Bronchial epithelial cell (primary cell): ENCODE measurements at regions not wholly inside any gene's neighbourhood (a gene's known extent, or its start where the extent isn't known, plus 50 kb on each side); places are given as distances from the start of the nearest gene placed in this dataset.
A peak's percentile ranks its signal among the peaks of the same experiment; 100 is the strongest.

ENCODE experiments used
- DNase-seq: peaks from one replicate; pipeline ENCODE4 v3.0.0-alpha.2; 2010; ENCODE audit warnings: low read depth
- FAIRE-seq: peaks from 2 replicates; lab custom pipeline; 2011; peaks lifted over from hg19 to GRCh38; lab: Jason Lieb, UNC
- H3K27me3 ChIP-seq: 2 replicates; pipeline ENCODE4 v1.5.1; 2011; ENCODE audit warnings: low read length; ENCODE audit not compliant: control insufficient read depth, insufficient read depth
- H3K36me3 ChIP-seq: 2 replicates; pipeline ENCODE4 v1.5.1; 2011; ENCODE audit warnings: low read length; ENCODE audit not compliant: control insufficient read depth, insufficient read depth
- H3K4me3 ChIP-seq: 2 replicates; pipeline ENCODE4 v1.5.1; 2011; ENCODE audit warnings: mild to moderate bottlenecking, low read depth, low read length, control low read depth
- CTCF ChIP-seq: IDR thresholded peaks from 2 replicates; pipeline ENCODE4 v1.5.1; 2011; ENCODE audit warnings: mild to moderate bottlenecking, moderate library complexity, low read length, control low read depth, inconsistent platforms; ENCODE audit not compliant: insufficient read depth, severe bottlenecking

DNA sequence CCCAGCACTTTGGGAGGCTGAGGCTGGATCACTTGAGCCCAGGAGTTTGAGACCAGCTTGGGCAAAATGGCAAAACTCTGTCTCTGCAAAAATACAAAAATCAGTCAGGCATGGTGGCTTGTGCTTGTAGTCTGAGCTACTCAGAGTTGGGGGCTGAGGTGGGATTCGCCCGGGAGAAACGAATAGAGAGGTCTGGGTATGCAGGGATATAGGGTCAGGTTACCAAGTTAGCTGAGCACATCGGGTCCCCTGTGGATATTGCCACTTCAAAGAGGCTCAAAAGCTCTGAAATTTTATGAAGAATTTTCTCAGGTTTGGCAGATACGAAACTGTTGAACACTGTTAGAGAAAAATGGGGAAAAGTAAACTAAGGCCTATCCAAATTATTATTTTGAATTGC, 120.9 kb upstream of the SGK1 start:
- DNase-seq (no peak), FAIRE-seq (no peak)
- TF ChIP-seq CTCF: no peak
- H3K4me3 ChIP-seq: no peak overlapping the region
- no peaks in the 10 kb centered on the region for H3K36me3 ChIP-seq
- no peaks in the 10 kb centered on the region for H3K27me3 ChIP-seq

DNA sequence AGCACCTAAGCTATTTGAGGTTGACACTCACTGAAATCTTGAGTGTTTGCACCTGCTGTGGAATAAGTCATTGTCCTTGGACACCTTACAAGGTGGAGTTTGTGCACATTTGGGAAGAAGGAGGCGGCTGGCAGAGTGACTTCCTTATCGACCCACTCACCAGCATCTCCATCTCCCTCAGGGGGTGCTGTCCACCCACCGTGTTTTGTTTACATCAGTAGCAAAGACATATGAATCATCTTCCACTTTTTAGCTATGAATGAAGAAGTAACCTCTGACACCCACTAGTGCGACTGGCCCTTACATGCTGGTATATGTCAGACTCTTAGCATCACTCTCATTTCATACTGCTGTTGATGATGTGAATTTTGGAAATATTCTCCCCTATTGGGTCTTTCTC, 119.5 kb upstream of the SGK1 start:
- no peak for FAIRE-seq
- Histone ChIP-seq H3K4me3 (no peak overlapping the region), H3K36me3 (no peaks in the 10 kb centered on the region), H3K27me3 (no peaks in the 10 kb centered on the region)
- peak; percentile 15 for TF ChIP-seq CTCF
- peak; percentile 80 for DNase-seq

- no peak for TF ChIP-seq CTCF
- DNase-seq (peak; percentile 44), FAIRE-seq (no peak)
- H3K4me3 ChIP-seq: no peak overlapping the region
- H3K36me3 ChIP-seq: no peaks in the 10 kb centered on the region
- no peaks in the 10 kb centered on the region for H3K27me3 ChIP-seq
Measured at GRCh38 chr6:134436950-134437349, 119.0 kb upstream of the SGK1 start.

DNA sequence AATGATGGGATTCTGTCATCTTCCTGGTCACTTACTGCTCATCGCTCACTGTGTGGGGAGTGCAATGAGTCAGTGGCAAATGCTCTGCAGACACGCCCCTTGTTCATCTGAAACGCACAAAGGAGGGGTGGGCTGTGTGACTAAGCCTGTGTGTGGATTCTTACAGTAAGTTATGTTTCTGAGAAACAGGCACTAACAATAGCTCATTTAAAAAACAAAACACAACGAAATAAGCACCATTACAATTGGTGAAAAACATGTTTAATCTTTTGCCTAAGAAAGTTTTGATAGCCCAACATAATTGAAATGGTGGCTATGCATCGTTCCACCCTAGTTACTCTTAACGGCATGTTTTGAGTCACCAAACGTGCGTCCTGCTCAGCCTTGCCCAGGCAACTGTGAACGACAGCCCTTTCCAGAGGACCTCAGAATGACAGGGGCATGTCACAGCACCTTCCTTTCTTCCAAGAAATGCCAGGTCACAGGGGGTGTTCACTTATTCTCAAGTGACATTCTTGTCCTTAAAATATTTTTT, 118.4 kb upstream of the SGK1 start:
- FAIRE-seq (no peak), DNase-seq (peak; percentile 98)
- no peaks in the 10 kb centered on the region for H3K36me3 ChIP-seq
- no peaks in the 10 kb centered on the region for H3K27me3 ChIP-seq
- H3K4me3 ChIP-seq: peak overlapping the region; percentile 9
- no peak for TF ChIP-seq CTCF

- no peaks in the 10 kb centered on the region for H3K27me3 ChIP-seq
- no peak for TF ChIP-seq CTCF
- no peaks in the 10 kb centered on the region for H3K36me3 ChIP-seq
- no peak overlapping the region for H3K4me3 ChIP-seq
- FAIRE-seq: no peak
- no peak for DNase-seq
Measured at GRCh38 chr6:134435814-134436280, 117.9 kb upstream of the SGK1 start.
